HG03064 (cell line): ENCODE measurements at regions not wholly inside any gene's neighbourhood (a gene's known extent, or its start where the extent isn't known, plus 50 kb on each side); places are given as distances from the start of the nearest gene placed in this dataset.
A peak's percentile ranks its signal among the peaks of the same experiment; 100 is the strongest.
"Not testable (repeated sequence)": the region's sequence is repeated elsewhere in the genome, so short reads cannot be mapped to it uniquely, and the experiment has no call there.

Experiments
- ATAC-seq: cut with Tn5 transposase; IDR thresholded peaks from one replicate; pipeline ENCODE4 v1.9.1; 2021; ENCODE audit warnings: low read depth; ENCODE audit not compliant: unreplicated experiment

DNA sequence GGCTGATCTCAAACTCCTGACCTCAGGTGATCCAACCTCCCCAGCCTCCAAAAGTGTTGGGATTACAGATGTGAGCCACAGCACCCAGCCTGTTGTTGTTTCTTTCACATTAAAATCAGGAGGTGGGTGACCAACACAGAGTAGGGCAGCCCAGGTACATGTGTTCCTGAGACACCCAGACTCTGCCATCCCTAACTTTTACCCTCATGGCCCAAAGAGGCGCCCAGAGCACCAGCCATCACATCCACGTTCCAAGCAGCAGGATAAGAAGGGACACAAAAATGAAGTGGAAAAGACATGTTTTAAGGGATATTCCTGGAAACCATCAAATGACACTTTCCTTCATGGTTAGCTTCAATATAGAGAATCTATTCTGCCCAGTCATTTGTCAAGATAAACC is 159.6 kb upstream of the KLF6 start:
- ATAC-seq = no peak

DNA sequence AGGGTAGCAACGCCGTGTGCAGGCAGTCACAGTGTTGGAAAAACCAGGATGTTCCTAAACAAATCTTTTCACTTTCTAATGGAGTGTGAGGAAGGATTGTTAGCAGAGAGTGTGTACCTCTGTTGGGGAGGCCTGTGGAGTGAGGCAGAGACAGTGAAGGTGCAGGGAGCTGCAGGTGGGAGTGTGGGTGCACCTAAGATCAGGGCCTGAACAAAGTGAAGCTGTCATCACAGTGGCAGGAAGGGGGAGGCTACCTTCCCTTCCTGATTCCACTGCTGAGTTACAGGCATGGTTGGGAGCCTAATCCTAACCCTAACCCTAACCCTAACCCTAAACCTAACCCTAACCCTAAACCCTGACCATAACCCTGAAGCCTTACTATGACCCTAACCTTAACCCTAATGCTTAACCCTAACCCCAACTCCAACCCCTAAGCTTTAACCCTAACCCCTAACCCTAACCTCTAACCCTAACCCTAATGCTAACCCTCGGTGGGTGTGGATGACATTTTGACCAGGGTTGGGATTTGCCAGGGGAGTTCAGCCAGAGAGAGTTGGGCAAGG is 158.8 kb upstream of the KLF6 start:
- no peak for ATAC-seq

DNA sequence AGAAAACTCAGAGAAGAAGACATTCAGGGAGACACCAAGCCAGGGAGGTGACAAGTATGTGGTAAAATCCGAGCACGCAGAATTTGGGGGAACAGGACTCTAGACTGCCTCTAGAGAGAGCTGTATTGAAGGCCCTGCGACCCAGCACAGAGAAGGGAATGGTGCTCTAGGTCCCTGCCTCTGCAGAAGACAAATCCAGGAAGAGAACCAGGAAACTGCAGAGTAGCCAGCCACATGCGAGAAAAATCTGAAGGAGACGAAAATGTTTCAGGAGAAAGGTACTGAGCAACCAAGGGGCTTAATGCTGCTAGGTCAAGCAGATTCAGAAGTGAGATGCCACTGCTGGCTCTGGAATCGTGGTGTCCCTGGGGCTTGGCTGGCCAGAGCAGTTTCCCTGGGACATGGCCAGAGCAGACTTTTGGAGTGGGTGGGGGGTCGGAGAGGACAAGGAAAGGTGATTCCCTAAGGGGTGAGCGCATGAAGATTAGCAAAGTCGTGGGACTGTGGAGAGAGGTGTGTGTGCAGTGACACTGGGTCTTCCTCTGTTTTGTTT is 158.0 kb upstream of the KLF6 start:
- ATAC-seq = no peak

DNA sequence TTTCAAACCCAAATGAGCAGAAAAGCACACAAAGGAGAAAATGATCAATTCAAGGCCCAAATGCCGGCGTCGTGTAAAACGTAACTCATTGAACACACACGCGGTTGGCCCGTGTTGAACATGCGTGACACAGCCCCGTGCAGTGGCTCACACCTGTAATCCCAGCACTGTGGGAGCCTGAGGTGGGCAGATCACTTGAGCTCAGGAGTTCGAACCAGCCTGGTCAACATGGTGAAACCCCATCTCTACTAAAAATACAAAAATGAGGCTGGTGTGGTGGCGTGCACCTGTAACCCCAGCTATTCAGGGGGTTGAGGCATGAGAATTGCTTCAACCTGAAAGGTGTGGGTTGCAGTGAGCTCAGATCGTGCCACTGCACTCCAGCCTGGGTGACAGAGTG is 156.7 kb upstream of the KLF6 start:
- ATAC-seq = no peak

DNA sequence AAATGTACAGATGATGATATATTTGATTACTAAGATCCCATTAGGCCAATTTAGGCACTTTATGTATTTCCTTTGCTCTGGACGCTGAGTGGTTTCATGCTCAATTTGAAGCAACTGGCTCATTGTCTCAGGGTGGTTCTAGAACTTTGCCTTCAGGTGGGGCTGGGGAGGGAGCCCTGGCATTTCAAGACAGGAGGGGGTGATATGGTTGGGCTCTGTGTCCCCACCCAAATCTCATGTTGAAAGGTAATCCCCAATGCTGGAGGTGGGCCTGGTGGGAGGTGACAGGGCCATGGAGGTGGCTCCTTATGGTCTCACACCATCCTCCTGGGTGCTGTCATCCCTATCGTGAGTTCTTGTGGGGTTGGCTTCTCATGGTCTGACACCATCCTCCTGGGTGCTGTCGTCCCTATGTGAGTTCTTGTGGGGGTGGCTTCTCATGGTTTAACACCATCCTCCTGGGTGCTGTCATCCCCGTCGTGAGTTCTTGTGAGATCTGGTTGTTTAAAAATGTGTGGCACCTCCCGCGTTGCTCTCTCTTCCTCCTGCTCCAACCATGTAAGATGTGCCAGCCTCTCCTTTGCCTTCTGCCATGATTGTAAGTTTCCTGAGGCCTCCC is 151.5 kb upstream of the KLF6 start:
- no peak for ATAC-seq

DNA sequence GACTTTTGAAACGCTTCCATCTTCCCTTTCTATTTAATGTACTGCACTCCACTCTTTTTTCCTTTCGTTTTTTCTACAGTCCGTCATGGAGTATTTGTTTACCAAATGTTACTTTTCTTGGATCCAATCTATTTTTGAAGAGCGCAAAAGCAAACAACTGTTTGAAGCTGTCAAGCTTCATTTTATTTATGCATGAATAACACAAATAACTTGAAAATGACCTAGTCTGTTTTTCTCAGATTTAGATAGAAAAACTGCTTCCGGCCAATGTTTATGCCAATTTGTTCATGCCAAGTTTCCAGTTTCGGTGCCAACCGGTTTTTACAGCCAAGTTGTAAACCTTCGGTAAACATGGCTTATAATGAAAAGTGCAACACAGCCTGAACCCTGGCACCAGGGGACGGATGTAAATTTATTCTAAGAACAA is 150.9 kb upstream of the KLF6 start:
- ATAC-seq = no peak

DNA sequence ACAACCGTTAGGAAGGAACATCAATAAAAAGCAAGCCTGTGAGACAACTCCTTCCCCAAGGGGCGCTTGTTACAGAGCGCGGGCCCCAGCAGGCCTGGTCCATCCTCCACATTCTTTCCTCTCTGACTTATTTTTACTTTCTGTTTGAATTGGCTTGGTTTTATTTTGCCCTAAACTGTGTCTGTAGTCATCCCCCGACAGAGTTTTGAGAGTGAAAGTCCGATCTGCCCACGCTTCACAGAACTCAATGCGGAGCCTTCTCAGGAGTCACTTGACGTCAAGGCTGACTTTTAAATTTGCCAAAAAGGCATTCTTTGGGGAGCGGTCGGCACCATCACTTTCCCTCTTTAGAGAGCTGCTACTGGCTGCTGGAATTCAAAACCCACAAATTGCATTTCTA is 150.1 kb upstream of the KLF6 start:
- ATAC-seq = peak; percentile 96

DNA sequence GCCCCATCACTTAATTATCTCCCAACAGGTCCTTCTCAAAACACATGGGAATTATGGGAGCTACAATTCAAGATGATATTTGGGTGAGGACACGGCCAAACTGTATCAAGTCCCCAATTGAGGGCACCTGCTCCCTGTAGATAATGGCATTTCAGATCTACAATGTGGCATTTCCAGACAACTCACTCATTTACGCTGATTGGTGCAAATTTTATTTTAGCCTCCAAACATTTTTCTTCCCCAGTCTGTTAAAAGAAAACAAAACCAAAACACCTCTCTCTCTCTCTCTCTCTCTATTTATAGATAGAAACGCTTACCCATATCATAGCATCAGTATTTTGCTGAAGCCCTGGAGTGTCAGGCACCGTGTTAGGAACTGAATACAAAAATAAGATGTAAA is 148.7 kb upstream of the KLF6 start:
- no peak for ATAC-seq

DNA sequence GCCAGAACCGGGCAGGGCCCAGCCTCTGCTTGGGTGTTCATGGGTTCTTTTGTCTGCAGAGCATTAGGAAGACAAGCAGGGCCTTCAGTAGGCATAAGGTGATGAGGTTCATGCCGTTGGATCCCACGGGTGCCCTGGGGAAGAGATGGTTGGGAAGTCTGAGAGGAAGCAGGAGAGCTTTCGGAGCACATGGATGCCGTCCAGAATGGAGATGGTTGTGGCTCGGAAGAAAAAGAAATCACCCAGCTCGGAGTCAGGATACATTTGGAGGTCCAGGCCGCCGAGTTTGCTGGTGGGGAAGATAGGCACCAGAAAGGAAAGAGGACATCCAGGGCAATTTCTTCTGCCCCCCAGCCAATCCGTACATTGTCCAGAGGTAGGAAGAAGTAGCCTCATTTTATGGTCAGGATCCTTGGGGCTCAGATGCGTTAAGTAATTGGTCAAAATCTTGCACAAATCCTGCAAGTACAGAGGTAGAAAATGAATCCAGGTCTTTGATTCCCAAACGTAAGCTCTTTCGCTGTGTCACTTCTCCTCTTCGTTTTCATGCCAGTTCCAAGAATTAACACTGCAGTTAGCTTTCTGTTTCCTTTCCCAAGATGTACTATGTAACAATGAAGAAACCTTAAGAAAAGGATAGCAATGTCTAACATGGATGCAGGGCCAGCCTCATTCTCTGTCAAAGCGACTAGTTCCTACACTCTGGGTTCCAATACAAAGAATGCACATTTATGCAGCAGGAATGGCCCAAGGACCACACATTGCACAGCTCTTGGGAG is 147.8 kb upstream of the KLF6 start:
- ATAC-seq = no peak

DNA sequence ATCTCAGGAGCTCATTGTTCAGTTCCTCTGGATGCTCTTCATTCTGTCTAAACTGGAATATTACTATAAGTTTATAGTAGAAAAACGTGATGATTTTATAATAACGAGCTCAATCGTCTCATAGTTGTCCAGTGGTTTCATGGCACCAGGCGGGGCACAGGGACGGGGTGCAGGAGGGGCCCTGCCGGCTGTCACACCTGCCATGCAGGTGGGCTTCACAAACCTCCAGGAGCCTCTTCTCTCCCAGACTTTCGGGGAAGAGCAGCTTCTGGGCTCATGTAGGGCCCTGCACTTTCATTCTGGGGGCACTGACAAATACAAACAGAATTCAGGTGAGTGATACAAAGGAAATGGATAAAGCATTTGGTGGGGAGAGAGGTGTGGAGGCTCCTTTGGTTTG is 146.9 kb upstream of the KLF6 start:
- no peak for ATAC-seq

DNA sequence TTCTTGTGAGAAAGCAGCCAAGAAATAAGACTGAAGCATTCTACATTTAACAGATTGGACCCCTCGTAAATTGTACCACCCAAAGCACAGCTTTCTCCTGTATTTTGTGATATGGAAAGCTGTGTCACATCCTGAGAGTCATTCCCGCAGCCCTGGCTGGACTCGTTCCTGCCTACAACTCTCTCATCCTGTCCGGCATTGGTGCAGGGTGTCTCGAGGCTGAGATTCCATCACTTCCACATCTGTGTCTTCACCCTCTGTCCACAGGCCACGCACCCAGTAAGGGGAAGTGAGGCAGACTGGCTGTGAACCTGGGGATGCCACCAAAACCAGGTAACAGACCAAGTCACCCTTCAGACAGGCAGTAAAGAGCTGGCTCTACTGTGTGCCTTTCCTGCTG is 146.2 kb upstream of the KLF6 start:
- no peak for ATAC-seq

DNA sequence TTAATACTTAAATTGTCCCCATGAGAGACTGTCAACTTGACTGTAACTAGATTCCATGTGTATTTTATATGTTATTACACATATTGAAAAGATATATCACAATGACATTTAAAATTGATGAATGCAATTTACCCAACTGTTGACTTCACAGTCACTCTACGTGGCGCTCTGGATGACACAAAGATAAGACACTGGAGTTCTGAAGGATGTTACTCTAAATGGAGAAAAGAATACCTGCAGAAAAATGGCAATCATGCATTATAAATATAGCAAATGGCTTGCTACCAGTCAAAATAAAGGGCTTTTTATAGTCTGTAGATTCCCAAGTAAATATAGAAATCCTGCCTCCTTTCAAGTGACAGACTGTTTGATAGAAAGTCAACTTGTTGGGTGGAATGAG is 143.6 kb upstream of the KLF6 start:
- ATAC-seq = no peak

DNA sequence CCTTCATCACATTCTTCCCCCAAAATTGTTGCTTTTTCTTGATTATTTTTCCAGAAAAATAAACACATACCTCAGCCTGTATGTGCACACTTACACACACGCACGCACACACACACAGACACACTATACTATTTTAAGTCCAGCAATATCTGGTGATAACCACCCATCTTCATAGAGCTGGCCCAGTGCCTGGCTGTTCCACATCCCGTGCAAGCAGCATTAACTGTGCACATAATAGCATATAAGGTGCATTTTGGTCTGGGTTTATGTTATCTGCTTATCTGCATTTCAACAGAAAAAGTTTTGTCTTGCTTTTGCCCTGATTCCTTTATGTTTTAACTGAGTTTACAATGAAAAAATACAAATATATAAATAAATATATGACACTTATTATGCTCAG is 143.1 kb upstream of the KLF6 start:
- no peak for ATAC-seq

DNA sequence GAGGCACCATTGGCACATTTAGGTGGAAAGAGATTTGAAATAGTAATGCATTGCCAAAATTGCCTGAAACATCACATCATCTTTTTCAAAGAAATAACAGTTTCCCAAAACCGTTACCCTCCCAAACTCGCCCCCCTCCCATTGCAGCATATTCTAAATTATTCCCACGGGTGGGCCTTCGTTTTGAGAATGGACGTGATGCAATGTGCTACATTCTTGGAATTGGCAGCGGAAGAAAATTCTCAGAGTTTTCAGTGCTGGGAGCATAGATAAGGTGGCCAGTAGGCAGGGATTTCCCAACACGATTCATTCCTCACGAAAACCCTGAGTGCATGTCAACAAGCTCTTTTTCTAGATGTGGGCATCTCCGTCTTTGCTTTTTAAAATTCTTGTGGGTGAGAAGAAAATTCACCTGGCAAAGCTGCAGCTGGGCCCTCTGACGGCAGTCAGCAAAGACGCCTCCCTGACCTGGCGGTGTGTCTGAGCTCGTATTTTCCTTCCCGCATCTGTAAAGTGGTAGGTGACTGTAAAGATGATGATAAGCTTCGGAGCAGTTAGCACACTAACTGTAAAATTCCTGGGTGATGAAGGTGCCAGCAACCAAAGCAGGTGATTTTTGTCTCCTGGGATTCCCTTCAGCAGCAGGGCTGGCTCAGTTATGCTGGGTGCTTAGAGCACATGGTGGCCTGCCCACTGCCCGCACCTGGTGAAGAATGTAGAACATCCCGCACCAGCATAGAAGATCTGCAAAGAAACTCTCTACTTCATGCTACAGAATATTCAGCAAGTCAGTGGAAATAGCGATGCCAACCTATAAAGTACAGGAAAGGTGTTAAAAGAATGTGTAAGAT is 141.9 kb upstream of the KLF6 start:
- ATAC-seq = no peak

DNA sequence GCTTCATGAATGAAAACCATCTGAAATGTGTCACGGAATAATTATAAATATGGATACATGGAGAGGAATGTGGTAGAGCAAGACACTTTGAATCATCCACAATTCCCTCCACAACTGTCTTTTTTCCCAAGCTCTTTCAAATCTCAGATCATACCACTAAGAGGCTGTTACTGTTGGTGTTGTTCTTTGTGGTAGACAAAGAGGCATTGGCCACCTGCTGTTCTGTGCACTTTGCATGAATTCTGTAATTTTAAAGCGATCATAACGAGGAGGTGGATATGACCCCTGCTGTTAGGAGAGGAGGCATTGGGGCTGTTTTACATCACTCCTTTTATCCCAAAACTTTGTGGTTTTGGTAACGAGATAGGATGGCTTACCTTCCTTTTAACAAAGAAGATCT is 141.2 kb upstream of the KLF6 start:
- no peak for ATAC-seq

DNA sequence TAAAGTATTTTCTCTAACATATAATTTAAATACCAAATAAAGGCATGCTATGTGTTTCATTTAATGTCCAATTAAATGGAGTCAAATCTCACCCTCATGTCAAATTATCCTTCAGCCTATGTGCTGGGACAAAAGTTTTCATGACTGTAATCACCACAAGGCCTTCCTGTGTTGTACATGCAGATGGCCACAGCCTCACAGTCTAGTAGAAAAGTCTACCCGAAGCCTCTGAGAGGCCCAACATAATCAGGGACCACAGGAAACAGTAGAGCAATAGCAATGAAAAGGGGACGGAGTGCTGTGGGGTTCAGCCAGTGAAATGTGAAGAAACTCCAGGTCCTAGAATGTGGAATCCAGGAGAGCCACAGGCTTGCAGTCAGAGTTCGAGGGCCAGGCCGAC is 140.2 kb upstream of the KLF6 start:
- no peak for ATAC-seq

DNA sequence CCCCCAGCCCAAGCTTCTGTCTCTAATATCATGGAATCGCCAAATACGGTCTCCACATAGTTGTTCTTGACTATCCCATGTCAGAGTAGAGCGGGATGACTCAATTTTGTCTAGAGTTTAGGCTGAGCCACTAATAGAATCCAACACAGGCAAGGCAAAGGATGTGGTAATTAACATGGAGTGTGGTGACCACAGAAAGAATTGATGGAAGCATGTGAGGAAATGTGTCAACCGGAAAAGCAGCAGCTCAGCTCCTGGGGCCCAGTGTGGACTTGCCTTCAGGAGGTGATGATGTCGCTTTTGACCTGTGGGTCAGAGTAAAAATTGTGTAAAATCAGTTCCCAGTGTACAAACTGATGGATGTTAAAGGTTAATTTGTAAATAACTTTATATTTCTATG is 139.3 kb upstream of the KLF6 start:
- no peak for ATAC-seq

DNA sequence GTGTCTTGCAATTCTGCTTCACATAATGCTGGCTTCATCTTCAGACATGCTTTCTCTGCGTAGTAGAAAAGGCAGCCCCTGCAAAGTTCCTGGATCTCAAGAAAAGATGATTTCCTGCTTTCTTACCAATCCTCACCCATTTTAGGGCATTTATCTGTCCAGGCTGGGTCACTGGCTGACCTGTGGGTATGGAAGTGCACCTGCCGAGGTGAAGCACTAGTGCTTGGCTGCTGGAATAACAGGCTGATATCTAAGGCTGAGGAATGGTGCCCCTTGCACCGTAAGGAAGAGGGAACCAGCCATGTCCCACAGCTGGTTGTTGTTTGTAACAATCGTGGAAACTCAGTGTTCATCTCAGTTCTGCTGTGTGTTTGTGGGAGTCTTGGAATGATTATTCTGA is 138.0 kb upstream of the KLF6 start:
- no peak for ATAC-seq

DNA sequence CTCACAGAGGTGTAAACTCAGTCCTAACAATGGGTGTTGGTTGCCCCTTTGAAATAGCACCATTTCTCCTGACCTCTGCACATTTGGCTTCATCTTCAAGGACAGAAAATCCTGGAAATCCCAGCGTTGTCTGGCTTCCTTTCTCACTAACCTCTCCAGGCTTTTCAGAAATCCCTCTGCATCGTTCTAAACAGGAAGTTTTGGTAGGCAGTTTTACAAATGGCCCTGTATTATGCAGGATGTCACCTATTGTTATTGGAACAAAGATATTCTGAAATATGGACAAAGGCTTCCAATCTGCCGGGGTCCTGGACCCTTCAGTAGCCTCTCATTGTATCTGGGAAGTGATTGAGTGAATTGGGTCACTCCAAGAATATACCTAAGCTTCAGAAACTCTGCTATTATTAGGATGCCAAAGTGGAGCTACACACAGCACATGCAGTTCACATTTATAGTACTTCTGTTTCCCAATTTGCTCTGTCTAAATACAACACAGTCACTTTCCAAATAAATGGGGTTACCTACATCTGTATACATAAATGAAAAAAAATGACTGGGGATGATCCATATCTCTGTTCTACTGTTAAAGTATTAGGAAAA is 134.8 kb upstream of the KLF6 start:
- no peak for ATAC-seq

DNA sequence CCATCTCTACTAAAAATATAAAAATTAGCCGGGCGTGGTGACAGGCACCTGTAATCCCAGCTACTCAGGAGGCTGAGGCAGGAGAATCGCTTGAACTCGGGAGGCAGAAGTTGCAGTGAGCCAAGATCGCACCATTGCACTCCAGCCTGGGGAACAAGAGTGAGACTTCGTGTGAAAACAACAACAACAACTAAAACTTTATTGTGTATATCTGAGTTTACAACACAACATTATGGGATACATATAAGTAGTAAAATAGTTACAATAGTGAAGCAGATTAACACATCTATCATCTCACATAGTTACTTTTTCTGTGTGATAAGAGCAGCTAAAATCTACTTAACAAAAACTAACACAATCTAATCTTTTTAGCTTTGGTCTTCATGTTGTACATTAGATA is 132.4 kb upstream of the KLF6 start:
- ATAC-seq = not testable (repeated sequence)

DNA sequence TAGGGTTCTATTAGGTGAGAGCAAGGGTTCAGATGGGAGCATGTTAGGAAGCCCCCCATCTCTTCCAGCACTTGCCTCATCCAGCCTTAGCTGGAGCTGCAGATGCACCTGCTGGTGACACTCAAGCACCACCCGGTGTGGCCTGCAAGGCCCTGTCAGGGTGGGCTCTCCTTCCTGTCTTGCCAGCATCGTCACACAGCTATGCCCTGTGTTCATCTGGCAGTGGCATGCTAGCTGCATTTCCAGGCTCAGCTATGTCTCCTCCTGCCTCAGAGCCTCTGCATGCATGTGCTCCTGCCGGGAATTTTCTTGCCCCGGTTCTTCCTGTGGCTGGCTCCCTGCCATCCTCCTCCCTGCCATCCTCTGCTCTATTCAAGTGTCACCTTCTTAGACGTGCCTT is 129.7 kb upstream of the KLF6 start:
- ATAC-seq = no peak
